Prostate gland (tissue), 2 donors: ENCODE measurements at regions not wholly inside any gene's neighbourhood (a gene's known extent, or its start where the extent isn't known, plus 50 kb on each side); places are given as distances from the start of the nearest gene placed in this dataset.

Source experiments
- DNase-seq: peaks from one replicate; pipeline ENCODE4 v3.0.0-alpha.2; 2019; ENCODE audit warnings: low spot score
- H3K27ac ChIP-seq, 2 donors: fragments of 200-600 bp; sonication (generic); 2 replicates each; pipeline ENCODE4 v1.5.1; 2017 to 2019
- H3K27me3 ChIP-seq: fragments of 200-600 bp; sonication (generic); replicated peaks from 2 replicates; pipeline ENCODE4 v1.5.1; 2019; ENCODE audit not compliant: insufficient read depth
- H3K36me3 ChIP-seq, 2 donors: fragments of 200-600 bp; sonication (generic); 1 replicate in 1 of 2; 2 replicates in 1 of 2; pipeline versions ENCODE4 v1.5.1 to v1.8.1; 2017 to 2019
- H3K4me1 ChIP-seq: fragments of 200-600 bp; sonication (generic); replicated peaks from 2 replicates; pipeline ENCODE4 v1.5.1; 2019
- H3K4me3 ChIP-seq, 2 donors: fragments of 200-600 bp; sonication (generic); 2 replicates each; pipeline ENCODE4 v1.5.1; 2017 to 2019
- H3K9me3 ChIP-seq: fragments of 200-600 bp; sonication (generic); 2 replicates; pipeline ENCODE4 v1.5.1; 2017
- CTCF ChIP-seq, 4 experiments: fragments of 200-600 bp in 2 of 4; fragments of 450-650 bp in 2 of 4; sonication (generic) in 2 of 4; IDR thresholded peaks; 1 replicate in 3 of 4; 2 replicates in 1 of 4; pipeline ENCODE4 v1.5.1; 2016 to 2019; ENCODE audit warnings: antibody characterized with exemption in 4 of 4, mild to moderate bottlenecking in 2 of 4, moderate library complexity in 2 of 4
- POLR2A ChIP-seq: fragments of 450-650 bp; IDR thresholded peaks from one replicate; pipeline ENCODE4 v1.6.1; 2016; ENCODE audit warnings: antibody characterized with exemption, mild to moderate bottlenecking
- POLR2AphosphoS5 ChIP-seq: sonication (generic); formaldehyde crosslinking; IDR thresholded peaks from one replicate; pipeline ENCODE4 v1.6.1; 2017; ENCODE audit warnings: antibody characterized with exemption
- WGBS: methylation state at CpG from one replicate; pipeline ENCODE4 v1.1.5; 2018; 5-methylcytosine and 5-hydroxymethylcytosine counted together
- intact Hi-C: fragments of 100-400 bp; cut with DNase I; formaldehyde crosslinking; loops from one replicate; pipeline ENCODE4 v1.14.2; 2022

GRCh38 chr18:7338846-7339245, 108.0 kb downstream of the LRRC30 start:
- Histone ChIP-seq H3K9me3 (no peaks in the 10 kb centered on the region), H3K36me3 (no peaks in the 10 kb centered on the region), H3K4me3 (no peak overlapping the region), H3K27me3 (no peaks in the 10 kb centered on the region), H3K4me1 (no peaks in the 10 kb centered on the region), H3K27ac (no peak overlapping the region)
- DNase-seq: no peak
- WGBS: 73% methylated on average over 2 of the region's 2 CpGs
- no peak for TF ChIP-seq POLR2AphosphoS5
- no peak for TF ChIP-seq CTCF (IDR thresholded peaks at IDR 0.05)
- TF ChIP-seq POLR2A: no peak
- intact Hi-C loops: no loop called here

DNA sequence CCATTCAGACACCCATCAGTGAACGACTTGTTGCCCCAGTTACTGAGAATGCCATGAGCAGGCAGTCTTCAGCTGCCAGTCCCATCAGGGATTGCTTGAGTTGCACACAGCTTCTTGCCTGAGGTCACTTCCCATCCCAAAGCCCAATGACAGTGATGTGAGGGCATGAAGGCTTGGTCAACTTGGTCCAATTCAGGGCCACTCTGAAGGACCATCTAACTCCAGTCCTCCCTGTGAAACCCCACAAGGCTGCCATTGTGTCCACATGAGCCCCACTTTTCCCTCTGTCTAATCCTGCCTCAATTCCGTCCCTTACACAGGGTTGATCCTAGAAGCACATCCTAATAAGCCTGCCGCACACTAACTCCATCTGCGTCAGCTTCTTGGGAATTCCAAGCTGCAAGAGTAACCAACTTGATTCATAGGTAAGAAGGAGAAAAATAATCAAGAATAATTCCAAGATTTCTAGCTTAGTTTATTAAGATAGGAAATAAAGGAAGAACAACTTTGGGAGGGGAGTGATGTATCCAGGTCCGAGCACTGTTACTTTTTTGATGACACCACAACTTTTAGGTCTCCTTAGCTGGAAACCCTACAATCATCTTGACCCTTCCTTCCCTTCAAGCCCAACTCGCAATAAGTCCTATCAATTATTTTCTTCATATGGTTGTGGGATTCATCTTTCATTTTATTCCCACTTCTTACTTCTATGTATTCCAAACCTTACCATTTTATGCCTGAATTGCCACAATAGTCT, 110.9 kb downstream of the LRRC30 start:
- no peak for DNase-seq
- no peak for TF ChIP-seq POLR2AphosphoS5
- TF ChIP-seq POLR2A: no peak
- no peak for TF ChIP-seq CTCF (IDR thresholded peaks at IDR 0.05)

GRCh38 chr18:7349181-7349837, 118.4 kb downstream of the LRRC30 start:
- no peak for TF ChIP-seq POLR2AphosphoS5
- TF ChIP-seq CTCF (IDR thresholded peaks at IDR 0.05): no peak
- TF ChIP-seq POLR2A: no peak

More for the DNA sequence above, 110.9 kb downstream of the LRRC30 start:
- no peaks in the 10 kb centered on the region for H3K4me1 ChIP-seq
- H3K4me3 ChIP-seq: no peak overlapping the region
- H3K9me3 ChIP-seq: no peaks in the 10 kb centered on the region
- no peaks in the 10 kb centered on the region for H3K27me3 ChIP-seq
- intact Hi-C loops: no loop called here
- WGBS: 91% methylated on average over 6 of the region's 6 CpGs
- H3K27ac ChIP-seq: no peak overlapping the region
- no peaks in the 10 kb centered on the region for H3K36me3 ChIP-seq

GRCh38 chr18:7358989-7359726, 128.3 kb downstream of the LRRC30 start:
- no peaks in the 10 kb centered on the region for H3K4me1 ChIP-seq
- 37% methylated on average over 8 of the region's 8 CpGs for WGBS
- H3K4me3 ChIP-seq: no peak overlapping the region
- H3K27me3 ChIP-seq: no peaks in the 10 kb centered on the region
- no peaks in the 10 kb centered on the region for H3K36me3 ChIP-seq
- no peak for DNase-seq
- H3K9me3 ChIP-seq: no peaks in the 10 kb centered on the region
- H3K27ac ChIP-seq: no peak overlapping the region
- intact Hi-C loops: no loop called here
- TF ChIP-seq POLR2A: no peak
- TF ChIP-seq CTCF (IDR thresholded peaks at IDR 0.05): no peak
- TF ChIP-seq POLR2AphosphoS5: no peak

More at GRCh38 chr18:7349181-7349837, 118.4 kb downstream of the LRRC30 start:
- H3K4me1 ChIP-seq: no peaks in the 10 kb centered on the region
- intact Hi-C loops: no loop called here
- H3K4me3 ChIP-seq: no peak overlapping the region
- no peaks in the 10 kb centered on the region for H3K9me3 ChIP-seq
- 87% methylated on average over 6 of the region's 6 CpGs for WGBS
- no peaks in the 10 kb centered on the region for H3K36me3 ChIP-seq
- no peak overlapping the region for H3K27ac ChIP-seq
- DNase-seq: no peak
- no peaks in the 10 kb centered on the region for H3K27me3 ChIP-seq
